ENCODE measurements at regions not wholly inside any gene's neighbourhood (a gene's known extent, or its start where the extent isn't known, plus 50 kb on each side); places are given as distances from the start of the nearest gene placed in this dataset.
"Not testable (repeated sequence)": the region's sequence is repeated elsewhere in the genome, so short reads cannot be mapped to it uniquely, and the experiment has no call there.

DNA sequence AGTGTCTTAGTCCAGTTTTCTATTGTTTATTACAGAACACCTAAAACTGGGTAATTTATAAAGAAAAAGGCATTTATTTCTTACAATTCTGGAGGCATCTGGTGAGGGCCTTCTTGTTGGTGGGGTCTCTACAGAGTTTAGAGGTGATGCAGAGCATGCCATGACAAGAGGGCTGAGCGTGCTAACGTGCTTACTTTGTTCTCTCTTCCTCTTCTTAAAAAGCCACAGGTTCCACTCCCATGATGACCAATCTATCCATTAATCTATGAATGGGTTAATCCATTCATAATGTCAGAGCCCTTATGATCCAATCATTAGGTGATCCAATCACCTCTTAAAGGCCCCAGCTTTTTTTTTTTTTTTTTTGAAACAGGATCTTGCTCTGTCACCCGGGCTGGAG lies 291.5 kb upstream of the GALNTL6 start:
- no peak for DNase-seq

DNA sequence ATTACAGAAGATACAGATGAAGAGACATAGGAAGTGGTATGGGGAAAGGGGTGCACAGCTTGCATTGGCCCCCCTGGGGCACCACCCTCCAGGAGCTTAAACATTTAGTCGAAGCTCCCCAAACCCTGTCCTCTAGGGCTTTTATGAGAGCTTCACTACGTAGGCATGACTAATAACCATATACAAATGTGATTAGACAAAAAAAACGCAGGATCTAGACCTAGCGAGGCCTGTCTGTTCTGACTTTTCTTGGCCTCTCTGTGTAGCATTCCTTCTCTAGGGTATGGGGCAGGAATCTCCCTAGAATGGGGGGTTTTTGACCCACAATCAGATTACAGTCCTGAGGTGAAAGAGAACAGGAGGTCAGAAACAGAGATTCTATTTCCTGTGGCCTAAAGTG lies 293.7 kb upstream of the GALNTL6 start:
- DNase-seq: no peak

DNA sequence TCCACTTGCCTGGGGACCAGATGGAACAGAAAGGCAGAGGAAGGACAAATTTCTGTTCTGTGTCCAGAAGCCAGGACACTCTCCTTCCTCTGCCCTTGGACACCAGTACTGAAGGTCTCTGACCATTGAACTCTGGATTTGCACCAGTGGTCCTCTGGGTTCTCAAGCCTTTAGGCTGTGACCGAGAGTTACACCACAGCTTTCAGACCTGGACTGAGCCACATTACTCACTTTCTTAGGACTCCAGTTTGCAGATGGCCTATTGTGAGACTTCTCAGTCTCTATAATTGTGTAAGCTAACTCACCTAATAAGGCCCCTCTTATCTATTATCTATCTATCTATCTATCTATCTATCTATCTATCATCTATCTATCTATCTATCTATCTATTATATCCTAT lies 295.3 kb upstream of the GALNTL6 start:
- no peak for DNase-seq

DNA sequence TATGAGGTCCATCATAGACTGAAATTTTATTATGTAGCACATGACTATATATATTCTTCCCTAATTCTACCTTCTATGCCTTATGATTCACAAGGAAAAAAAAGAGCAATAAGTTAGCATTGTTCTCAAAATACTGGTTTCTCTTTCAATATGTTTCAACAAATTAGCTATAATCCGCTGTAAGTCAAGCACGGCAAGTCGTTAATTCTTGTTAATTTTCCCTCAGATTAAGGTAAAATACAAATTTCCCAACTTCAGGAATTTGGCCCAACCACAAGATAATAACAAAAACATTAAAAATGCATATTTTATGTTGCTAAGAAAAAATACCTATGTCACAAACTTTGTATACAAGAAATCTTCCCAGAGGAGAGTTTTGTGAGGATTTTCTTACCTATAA lies 296.5 kb upstream of the GALNTL6 start:
- DNase-seq: no peak

DNA sequence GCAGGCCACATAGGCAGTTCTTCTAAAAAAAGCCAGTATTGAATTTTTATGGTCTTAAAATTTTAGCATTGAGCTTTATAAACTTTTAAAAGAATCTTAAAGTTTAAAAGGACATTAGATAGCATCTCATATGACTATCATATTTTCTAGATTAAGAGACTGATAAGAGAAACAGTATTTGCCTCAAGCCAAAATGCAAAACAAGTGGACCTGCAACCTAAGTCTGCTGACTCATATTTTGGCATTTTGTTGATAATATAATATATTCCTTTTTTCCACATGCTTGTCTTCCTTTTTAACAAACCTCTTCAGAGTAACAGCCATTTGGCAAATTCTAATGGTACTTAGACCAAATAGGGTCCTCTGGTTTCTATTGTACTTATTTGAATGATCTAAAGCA lies 328.5 kb upstream of the GALNTL6 start:
- DNase-seq: no peak

DNA sequence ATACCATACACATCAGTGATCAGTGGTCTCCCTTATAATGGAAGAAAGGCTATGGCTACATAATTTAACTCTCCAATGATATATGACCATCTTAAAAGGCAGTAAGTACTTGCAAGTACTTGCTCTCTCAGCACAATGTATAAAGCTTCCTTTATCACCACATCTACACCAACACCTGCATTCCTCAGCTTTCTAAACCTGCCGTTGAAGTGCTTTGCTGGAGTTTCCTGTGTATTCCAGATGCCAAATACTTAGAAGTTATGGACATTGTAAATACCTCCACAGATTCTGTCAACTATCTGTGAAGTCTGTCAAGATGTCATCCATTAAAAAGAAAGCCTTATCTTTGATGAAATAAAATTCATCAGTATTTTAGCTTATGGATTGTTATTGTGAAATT lies 335.0 kb upstream of the GALNTL6 start:
- no peak for DNase-seq

DNA sequence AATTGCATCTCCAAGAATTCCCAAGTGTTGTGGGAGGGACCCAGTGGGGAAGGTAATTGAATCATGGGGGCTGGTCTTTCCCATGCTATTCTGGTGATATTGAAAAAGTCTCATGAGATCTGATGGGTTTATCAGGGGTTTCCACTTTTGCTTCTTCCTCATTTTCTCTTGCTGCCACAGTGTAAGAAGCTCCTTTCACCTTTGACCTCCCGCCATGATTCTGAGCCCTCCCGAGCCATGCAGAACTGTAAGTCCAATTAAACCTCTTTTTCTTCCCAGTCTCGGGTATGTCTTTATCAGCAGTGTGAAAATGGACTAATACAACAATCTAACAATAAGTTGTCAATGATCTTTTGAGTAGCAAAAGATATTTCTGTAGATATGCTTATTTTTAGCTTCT lies 338.1 kb upstream of the GALNTL6 start:
- DNase-seq: not testable (repeated sequence)

DNA sequence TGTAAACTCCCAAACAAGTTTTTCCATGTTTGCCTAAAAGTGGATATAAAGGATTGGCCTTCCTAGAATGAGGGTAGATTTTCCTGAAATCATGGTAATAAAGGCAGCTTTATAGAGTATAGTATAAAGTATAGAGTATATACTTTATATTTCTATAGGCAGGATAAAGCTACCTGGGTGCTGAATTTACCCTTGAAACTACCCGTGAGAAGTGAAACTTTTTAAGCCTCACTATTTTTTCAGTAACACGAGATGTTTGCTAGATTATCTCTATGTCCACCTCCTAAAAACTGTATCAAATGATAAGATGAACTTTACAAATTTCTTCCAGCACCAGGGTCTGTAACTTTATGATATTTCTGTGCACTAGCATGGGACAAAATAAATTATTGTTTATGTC lies 340.0 kb upstream of the GALNTL6 start:
- no peak for DNase-seq

DNA sequence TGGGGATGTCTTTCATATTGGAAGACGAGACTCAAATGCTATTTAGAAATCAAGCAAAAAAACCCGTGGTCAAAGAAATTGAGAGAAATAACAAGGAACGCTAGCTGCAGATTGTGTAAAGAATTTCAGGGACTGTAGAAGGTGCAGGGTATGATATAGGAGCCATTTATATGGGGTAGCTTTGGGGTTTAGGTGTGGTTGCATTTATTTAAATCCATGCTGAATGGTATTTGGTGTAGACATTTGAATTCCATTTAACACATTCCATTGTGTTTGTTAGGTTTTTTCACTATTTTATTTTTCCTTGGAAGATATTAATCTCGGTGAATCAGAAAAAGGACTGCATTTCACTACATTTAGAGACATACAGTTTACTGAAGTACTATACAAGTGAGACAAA lies 341.0 kb upstream of the GALNTL6 start:
- DNase-seq: no peak

DNA sequence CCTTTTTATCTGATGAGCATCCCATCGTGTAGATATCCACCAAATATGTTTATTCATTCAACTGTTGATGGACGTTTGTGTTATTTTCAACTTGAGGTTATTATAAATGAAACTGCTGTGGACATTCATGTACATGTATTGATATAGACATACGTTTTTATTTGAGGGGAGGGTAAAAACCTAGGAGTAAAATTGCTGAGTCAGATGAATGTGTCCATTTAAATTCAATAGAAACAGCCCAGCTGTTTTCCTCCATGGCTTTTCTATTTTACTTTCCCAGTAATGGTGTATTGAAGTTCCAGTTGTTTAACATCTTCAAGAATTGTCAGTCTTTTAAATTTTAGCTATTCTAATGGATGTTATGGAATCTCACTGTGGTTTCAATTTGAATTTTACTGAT lies 348.7 kb upstream of the GALNTL6 start:
- DNase-seq: no peak

DNA sequence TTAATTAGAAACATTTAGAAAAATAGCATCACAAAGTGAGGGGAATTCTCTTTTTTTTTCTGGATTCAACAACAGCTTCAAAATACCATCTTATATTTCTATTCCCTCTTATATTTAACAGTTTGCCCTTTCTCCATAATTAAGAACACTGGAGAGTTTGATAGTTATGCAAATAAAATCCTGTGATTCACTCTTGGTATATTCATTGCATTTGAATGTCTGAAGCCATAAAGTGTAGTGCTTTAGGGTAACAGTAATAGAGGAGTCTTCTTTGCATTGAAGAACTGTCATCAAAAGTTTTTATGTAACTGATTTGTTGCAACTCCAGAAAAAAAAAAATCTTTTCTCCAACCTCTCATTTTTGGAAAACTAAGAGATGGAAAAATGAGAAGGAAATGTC lies 352.0 kb upstream of the GALNTL6 start:
- no peak for DNase-seq

DNA sequence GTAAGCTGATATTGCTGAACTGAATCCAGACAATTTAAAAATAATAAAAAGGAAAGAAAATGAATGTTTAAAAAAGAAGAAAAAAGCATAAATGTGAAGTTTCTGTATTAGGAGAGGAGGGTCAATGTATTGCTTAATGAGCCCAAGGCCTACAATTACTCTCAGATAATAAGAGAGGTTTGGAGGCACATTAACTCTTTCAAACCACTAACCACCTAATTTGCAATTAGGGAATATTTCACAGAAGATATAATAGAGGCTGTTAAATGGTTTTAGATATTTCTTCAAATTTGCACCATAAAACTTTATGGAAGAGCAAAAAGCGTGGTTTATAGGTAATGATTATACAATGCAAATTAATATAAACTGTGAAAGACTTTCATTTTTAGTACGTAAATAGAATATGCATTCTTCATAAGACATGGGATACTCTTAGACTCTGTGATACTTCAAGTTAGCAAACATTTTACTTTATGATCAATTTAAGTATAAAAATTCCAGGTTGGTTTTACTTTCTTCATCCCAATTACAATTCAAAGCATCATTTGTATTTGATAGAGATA lies 364.2 kb upstream of the GALNTL6 start:
- no peak for DNase-seq

DNA sequence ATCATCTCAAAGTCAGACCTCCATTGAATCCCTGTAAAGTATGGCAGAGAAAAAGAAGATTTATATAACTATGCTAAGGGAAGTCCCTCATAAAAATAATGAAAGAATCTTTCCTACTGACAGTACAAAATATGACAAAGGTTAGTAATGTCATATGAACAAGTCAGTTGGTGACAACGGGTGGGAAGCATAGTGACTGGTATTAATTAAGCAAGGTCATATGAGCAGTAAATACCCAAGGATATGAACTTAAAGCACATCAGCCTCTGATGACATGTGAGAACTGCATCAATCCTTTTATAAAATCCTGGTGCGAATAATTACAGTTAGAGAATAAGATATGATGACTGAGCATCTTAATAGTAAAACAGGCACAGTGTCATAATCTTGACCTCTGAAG lies 364.8 kb upstream of the GALNTL6 start:
- no peak for DNase-seq

DNA sequence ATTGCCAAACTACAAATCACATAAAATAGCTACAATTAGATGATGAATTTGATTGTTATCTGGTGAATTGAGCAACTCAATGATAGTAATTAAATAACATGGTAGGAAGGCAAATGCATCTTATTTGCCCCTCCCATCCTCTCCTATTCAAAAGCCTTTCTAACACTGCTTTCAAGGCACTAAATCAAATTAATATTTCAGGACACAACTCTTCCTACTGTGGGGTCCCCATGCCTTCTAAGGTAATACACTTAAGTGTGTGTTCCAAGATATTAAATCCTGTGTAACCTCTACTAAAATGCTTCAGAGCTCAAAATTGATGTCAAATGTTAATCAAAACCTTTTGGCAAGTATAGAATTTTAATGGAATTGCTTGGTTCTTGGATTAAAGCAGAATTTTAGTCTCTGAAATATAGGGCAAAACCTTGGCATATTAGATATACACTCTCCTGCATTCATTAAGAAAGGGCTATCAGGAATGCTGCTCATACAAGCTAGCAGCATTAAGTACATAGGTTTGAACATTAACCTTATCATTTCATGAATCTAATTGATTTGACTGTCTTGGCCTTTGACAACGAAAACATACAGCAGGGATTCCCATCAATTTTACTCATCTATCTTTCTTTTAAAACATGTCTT lies 371.8 kb upstream of the GALNTL6 start:
- no peak for DNase-seq

DNA sequence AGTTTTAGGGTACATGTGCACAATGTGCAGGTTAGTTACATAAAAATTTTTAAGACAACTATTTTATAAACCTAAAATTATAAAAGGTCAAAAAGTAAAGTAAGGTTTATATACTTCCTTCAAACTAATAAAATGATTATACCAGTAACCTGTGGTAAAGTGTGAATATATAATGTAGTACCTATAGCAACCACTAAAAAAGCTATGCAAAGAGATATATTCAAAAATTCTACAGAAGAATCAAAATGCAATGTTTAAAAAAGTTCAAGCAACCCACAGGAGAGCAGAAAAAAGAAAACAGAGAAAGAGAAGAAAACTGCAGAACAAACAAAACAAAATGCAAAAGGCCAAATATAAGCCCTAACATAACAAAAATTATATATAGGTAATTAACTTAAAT lies 379.5 kb upstream of the GALNTL6 start:
- DNase-seq: no peak

DNA sequence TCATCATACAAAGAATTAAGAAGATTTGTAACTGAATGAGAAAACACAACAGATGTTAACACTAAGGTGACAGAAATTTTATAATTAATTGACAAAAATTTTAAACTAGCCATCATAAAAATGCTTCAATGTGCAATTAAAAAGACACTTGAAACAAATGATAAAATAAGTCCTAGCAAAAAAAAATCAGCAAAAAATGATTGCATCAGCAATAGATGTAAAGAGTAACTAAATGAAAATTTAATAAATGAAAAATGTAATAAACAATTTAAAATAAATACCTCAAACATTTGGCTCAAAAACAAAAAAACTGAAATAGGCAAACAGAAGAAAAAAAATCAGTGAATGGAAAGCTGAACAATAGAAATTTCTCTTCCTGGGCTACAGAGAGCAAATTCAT lies 380.7 kb upstream of the GALNTL6 start:
- DNase-seq: no peak

DNA sequence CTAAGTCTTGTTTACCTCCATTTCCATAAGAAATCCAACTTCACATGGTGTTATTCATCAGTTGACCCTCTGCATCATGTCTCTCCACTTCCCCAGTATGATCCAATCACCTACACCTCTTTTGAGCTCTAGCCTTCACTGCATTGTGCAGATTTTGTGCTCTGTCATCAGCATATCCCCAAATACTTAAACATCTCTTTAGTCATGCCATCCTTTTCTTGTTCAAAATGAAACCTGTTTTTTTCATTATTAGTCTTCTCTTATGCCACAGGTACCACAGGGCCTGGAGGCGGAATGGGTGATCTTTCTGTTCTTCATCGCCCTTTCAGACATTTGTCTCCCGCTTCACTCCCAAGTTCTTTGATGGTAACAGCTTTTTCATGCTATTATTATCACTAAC lies 382.7 kb upstream of the GALNTL6 start:
- no peak for DNase-seq

DNA sequence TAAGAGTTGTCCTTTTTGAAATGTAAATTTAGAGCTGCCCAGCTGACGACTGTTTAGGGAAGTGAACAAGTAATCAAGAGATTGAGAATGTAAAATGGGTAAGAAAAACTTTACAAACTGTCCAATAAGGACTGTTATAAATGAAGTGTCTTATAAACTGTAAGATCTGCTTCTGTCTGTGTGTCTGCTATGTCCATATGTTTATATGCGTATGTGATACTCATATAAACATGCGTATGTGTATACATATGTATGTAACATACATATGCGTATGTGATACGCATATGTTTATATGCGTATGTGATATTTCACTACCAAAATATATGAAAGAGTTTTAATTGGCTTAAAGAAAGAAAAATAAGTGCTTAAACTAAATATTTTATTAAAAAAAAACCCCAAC lies 416.0 kb upstream of the GALNTL6 start:
- no peak for DNase-seq

DNA sequence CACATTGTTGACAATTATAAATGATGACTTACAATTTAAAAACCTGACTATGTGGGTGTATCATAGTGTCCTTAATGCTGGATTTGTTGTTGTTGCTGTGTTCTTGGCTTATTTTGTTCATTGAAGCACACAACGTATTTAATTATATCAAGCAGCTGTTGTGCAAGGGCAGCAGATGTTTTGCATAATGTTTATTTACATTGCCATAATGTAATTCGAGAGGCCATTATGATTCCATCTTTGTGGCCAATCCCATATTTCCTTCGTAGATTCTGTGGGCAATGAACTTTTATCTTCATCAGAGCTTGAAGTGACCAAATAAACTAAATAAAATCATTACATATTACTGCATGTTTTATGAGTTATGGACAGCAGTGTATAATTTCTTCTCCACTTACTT lies 422.6 kb upstream of the GALNTL6 start:
- DNase-seq: no peak

DNA sequence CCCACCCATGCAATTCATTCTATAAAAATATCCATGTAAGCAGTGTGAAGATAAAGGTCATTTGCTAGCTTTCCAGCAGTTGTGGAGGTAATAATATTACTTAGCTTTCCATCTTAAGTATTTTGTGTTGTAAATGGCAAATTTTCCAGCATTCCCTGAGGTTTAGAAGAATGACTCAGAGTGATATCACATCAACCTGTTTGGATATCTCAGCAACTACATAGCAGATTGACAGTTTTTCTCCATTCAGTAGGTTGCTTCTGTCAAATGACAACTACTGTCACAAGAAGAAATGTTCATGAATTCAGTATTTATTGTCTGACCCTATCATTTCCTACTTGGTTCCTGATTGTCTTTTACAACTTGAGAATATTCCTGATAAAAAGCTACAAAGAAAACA lies 434.9 kb upstream of the GALNTL6 start:
- DNase-seq: no peak

DNA sequence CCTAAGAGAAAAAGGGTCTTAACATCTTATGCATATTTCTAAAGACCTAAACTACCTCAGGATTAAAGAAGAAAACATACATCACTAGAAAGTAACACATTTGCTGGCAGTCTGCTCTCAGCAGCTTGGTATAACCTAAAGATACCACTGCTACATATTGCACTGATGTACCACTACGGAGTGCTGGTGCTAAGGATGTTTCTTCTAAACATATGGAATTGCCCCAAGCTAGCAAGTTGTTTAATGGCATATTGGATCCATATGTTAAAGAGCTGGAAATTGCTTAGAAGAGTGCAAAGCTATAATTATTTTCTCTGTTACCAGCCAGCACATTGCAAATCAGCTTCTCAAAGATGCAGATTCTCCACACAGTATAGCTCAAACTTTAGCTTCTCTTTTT lies 436.5 kb upstream of the GALNTL6 start:
- DNase-seq: no peak

DNA sequence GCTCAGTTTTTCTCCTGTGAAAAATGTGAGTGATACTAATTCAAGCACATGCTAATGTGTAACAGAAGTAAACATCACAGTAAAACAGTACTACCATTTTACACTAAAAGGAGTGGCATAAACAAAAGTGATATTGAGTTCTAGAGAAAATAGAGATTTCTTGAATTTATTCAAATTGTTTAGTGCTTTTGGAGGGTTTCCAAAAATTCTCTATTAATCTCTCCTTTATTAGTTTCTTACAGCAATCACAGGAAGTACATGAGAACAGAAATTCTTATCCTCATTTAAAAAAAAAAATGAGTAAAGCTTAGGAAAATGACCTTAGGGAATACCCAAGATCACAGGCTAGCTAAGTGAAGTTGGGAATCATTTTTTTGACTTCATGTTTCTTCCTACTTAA lies 459.7 kb upstream of the GALNTL6 start:
- DNase-seq: no peak

DNA sequence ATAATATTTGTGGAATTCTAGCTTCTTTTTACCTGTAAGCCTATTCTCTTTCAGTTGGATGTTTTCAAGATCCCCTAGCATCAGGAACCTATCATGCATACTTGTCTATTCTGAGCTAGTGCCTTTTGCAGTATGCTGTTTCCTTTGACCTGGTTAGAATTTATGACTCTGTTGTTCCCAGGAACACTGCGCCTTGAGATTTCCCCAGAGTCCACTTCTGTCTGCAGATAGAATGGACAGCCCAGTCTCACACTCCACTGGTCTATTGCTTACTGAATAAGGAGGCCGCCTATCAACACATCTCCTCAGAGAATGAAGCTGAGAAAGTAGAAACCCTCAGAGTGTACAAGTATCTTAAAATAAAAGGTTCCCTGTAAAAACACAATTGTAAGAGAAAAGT lies 465.1 kb upstream of the GALNTL6 start:
- no peak for DNase-seq

DNA sequence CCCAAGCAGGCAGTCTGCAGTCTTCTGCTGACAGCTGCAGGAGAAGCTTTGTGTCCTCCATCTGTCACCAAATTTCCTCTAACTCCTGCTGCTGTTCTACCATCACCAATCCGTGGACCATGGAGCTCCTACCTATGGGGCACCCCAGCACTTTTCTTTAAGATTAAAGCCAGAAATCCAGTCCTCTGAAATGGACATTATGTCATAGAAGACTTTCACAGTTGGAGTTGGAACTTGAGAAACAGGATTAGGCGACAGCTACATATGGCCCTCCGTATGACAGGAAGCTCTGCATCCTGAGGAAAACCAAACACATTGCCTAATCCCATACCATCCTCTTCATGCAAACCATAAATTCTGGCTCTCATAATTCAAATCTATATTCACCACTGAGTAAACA lies 470.6 kb upstream of the GALNTL6 start:
- no peak for DNase-seq

DNA sequence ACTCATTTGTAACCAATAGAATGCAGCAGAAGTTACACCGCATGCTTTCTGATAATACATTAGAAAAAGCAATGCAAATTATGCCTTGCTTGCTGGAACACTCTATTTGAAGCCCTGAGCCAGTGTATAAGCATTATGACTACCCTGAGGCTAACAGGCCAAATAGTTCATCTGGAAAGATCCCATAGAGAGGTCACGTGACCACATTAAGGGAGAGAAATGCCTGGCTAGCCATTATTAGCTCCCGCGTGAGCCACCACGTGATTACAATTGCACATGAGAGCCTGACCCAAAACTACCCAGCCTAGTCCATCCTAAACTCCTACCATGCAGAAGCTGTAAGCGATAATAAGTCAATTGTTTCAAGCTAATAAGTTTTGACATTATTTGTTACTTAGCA lies 472.9 kb upstream of the GALNTL6 start:
- no peak for DNase-seq

DNA sequence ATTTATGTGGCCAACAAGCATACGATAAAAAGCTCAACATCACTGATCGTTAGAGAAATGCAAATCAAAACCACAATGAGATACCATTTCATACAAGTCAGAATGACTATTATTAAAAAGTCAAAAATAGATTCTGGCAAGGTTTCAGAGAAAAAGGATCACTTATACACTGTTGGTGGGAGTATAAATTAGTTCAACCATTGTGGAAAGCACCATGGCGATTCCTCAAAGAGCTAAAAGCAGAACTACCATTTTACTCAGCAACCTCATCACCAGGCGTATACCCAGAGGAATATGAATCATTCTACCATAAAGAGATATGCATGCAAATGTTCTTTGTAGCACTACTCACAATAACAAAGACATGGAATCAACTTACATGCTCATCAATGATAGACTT lies 478.7 kb upstream of the GALNTL6 start:
- DNase-seq: no peak

All from NCI-H1092 (cell line).